Loucy (cell line): ENCODE measurements at regions not wholly inside any gene's neighbourhood (a gene's known extent, or its start where the extent isn't known, plus 50 kb on each side); places are given as distances from the start of the nearest gene placed in this dataset.

Experiments
- EZH2phosphoT487 ChIP-seq: fragments of 200-600 bp; IDR thresholded peaks from 2 replicates; pipeline ENCODE4 v1.6.1; 2018; ENCODE audit warnings: antibody characterized with exemption, mild to moderate bottlenecking, moderate library complexity, borderline replicate concordance
- TF ChIP-seq, protein P1 (sequence below): fragments of 200-600 bp; sonication (generic); conservative IDR thresholded peaks from 2 replicates; pipeline ENCODE4 v1.5.1; 2014; ENCODE audit warnings: mild to moderate bottlenecking, antibody characterized with exemption, low read length

DNA sequence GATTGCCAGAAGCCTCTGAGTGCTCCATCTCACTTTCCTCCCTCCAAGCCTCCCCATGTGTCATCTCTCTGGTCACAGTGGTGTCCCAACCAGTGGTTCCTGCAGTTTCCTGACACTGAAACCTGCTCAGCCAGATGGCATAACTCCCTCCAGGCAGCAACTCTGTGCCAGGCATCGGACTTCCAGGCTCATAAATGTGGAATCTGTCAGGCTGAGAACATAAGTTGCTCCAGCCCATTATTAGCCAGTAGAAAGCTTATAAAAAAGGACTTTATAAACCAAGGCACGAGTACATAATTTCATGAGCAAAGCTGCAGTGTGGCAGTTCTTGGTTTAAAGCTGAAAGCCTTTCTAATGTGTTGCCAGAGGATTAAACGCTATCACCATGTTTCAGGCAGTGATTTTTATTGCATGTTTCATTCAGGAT lies 194.3 kb downstream of the DACT1 start:
- TF ChIP-seq, protein P1, sequence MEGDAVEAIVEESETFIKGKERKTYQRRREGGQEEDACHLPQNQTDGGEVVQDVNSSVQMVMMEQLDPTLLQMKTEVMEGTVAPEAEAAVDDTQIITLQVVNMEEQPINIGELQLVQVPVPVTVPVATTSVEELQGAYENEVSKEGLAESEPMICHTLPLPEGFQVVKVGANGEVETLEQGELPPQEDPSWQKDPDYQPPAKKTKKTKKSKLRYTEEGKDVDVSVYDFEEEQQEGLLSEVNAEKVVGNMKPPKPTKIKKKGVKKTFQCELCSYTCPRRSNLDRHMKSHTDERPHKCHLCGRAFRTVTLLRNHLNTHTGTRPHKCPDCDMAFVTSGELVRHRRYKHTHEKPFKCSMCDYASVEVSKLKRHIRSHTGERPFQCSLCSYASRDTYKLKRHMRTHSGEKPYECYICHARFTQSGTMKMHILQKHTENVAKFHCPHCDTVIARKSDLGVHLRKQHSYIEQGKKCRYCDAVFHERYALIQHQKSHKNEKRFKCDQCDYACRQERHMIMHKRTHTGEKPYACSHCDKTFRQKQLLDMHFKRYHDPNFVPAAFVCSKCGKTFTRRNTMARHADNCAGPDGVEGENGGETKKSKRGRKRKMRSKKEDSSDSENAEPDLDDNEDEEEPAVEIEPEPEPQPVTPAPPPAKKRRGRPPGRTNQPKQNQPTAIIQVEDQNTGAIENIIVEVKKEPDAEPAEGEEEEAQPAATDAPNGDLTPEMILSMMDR: no peak
- no peak for TF ChIP-seq EZH2phosphoT487
